Mucosa of rectum (tissue), 2 donors: ENCODE measurements at regions not wholly inside any gene's neighbourhood (a gene's known extent, or its start where the extent isn't known, plus 50 kb on each side); places are given as distances from the start of the nearest gene placed in this dataset.

Experiments
- H3K27ac ChIP-seq, 2 donors: one replicate each; pipeline ENCODE4 v1.7.0; 2013; ENCODE audit warnings: inconsistent platforms in 2 of 2, low read depth in 2 of 2, low read length in 2 of 2
- H3K27me3 ChIP-seq, 2 donors: one replicate each; pipeline ENCODE4 v1.7.0; 2013; ENCODE audit warnings: low read length in 2 of 2; ENCODE audit not compliant: control insufficient read depth in 2 of 2, insufficient read depth in 2 of 2
- H3K36me3 ChIP-seq, 2 donors: one replicate each; pipeline ENCODE4 v1.7.0; 2013; ENCODE audit warnings: low read length in 2 of 2; ENCODE audit not compliant: control insufficient read depth in 2 of 2, insufficient read depth in 2 of 2
- H3K4me1 ChIP-seq, 2 donors: one replicate each; pipeline ENCODE4 v1.7.0; 2013; ENCODE audit warnings: low read length in 2 of 2, mild to moderate bottlenecking in 1 of 2; ENCODE audit not compliant: control insufficient read depth in 2 of 2, insufficient read depth in 2 of 2
- H3K4me3 ChIP-seq, 2 donors: one replicate each; pipeline ENCODE4 v1.7.0; 2013; ENCODE audit warnings: low read length in 2 of 2
- H3K9ac ChIP-seq, 2 donors: one replicate each; pipeline ENCODE4 v1.7.0; 2013; ENCODE audit warnings: low read length in 2 of 2, low read depth in 1 of 2, mild to moderate bottlenecking in 1 of 2
- H3K9me3 ChIP-seq, 2 donors: one replicate each; pipeline ENCODE4 v1.7.0; 2013; ENCODE audit warnings: low read length in 2 of 2; ENCODE audit not compliant: control insufficient read depth in 2 of 2
- donor health status: healthy.
- donor health status: Normal muscosa, but diverticular disease.

DNA sequence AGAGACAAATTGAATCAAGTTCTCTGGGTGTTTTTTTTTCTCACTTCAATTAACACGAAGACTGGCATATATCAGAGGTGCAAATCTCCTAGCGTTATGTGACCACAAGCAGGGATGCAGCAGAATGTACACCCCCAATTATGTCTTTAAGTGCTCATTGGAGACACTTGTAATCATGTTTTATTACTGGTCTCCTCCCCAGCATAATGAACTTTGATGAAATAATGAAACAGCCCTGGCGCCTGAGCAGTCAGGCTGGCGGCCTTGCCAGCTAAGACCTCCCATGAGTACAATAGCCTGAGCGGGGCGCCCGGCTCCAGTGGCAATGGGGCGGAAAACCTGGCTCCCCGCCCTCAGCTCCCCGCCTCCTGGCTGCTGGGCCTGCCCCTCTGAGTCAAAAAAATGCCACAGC lies 209.4 kb upstream of the MSX2 start:
- Histone ChIP-seq H3K27me3 (peaks cover 0 to 3% of the 10 kb centered on the region in 2 donors), H3K4me1 (no peaks in the 10 kb centered on the region), H3K36me3 (no peaks in the 10 kb centered on the region), H3K9ac (no peak overlapping the region), H3K9me3 (no peaks in the 10 kb centered on the region), H3K4me3 (no peak overlapping the region), H3K27ac (no peak overlapping the region)

DNA sequence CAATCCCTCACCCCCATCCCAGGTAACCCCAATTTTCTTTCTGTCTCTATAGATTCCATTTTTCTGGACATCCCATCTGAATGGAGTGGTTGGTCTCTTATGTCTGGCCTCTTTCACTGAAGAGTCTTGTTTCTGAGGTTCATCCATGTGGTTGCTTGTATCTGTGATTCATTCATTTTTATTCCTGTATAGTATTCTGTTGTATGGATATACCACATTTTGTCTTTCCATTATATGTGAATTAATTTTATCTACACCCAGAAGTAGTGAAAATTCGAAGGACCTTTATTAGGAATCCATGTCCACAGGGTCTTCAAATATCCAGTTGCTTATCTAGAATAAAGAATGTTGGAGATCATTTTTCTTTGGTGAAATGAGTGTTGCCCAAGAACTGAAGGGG lies 207.6 kb upstream of the MSX2 start:
- no peaks in the 10 kb centered on the region for H3K4me1 ChIP-seq
- no peak overlapping the region for H3K9ac ChIP-seq
- peaks cover 0 to 2% of the 10 kb centered on the region in 2 donors for H3K27me3 ChIP-seq
- H3K27ac ChIP-seq: no peak overlapping the region
- H3K4me3 ChIP-seq: no peak overlapping the region
- no peaks in the 10 kb centered on the region for H3K36me3 ChIP-seq
- H3K9me3 ChIP-seq: no peaks in the 10 kb centered on the region

DNA sequence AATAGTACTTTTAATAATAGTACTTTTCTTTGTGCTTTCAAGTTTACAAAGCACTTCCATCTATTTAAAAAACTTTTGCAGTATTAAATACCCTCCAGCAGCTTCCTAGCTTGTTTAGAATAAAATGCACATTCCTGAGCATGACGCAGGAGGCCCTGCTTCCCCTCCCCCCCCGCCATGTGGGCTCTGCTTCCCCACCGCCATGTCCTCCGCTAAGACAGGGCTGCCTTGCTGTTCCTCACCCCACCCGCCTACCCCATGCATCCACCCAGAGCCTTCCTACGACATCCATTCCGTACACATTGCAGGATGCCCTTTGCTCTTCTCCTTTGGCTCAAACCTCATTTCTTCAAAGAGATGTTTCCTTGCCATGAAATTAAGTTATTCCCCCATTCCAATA lies 205.9 kb upstream of the MSX2 start:
- H3K4me3 ChIP-seq: no peak overlapping the region
- H3K27ac ChIP-seq: no peak overlapping the region
- H3K9ac ChIP-seq: no peak overlapping the region
- no peaks in the 10 kb centered on the region for H3K9me3 ChIP-seq
- peaks cover 1 to 2% of the 10 kb centered on the region in 2 donors for H3K27me3 ChIP-seq
- H3K4me1 ChIP-seq: no peaks in the 10 kb centered on the region
- no peaks in the 10 kb centered on the region for H3K36me3 ChIP-seq

DNA sequence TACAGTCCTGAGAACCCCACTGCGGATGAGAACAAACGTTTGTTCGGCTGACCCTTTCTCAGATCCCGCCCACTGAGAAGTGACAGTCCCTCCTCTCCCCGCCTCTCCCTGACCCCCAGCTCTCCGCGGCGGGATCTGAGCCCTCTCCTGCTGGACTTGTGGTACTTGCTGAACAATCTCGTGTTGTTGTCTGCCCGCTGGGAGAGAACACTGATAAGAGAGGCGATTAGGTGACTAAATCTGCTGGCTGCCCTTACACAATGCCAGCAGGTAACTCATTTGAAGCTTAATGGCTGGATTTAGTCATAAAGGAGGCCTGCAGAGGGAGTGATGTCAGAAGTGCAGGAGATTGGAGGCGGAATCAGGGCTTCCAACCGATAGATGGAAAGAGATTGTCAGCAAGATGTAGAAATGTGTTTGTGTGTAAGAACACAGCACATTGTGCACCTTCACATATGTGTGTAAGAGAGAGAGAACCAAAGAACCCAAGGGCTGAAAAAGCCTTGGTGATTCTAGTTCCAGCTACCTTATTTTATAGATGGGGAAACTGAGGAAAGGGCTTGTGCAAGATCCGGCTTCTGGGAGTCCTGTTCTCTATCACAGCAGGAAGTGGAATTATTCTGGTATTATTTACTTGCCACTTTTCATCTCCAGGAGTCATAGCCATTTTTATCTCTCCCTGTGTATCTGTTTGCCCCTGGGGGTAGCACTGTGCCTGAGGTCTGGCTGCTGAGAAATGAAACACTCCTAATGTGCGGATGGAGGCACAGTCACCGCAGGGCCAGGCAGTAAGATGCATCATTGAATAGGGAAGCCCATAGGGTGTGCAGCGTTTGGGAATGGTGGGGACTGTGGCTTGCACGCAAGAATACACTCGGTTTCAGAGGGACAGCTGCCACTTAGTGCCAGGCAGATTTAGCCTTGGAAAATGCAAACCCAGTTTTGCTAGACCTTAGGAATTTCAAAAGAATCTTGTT lies 203.7 kb upstream of the MSX2 start:
- Histone ChIP-seq H3K27ac (no peak overlapping the region), H3K4me3 (no peak overlapping the region), H3K9me3 (no peaks in the 10 kb centered on the region), H3K27me3 (peaks cover 2 to 5% of the 10 kb centered on the region in 2 donors), H3K9ac (no peak overlapping the region), H3K4me1 (no peaks in the 10 kb centered on the region), H3K36me3 (no peaks in the 10 kb centered on the region)

DNA sequence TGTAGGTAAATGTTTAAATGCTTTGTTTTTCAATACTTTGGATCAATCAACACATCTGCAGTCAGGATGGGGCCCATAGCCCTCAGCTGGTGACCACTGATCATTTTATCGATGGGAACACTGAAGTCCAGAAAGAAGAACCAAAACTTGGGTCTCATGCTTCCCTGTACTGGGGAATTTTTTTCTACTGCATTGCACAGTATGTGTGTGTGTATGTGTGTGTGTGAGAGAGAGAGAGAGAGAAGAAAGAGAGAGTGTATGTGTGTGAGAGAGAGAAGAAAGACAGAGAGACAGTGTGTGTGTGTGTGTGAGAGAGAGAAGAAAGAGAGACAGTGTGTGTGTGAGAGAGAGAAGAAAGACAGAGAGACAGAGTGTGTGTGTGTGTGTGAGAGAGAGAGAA lies 202.9 kb upstream of the MSX2 start:
- no peaks in the 10 kb centered on the region for H3K36me3 ChIP-seq
- H3K4me3 ChIP-seq: no peak overlapping the region
- H3K27ac ChIP-seq: no peak overlapping the region
- peaks cover 2 to 5% of the 10 kb centered on the region in 2 donors for H3K27me3 ChIP-seq
- H3K9ac ChIP-seq: no peak overlapping the region
- no peaks in the 10 kb centered on the region for H3K9me3 ChIP-seq
- no peaks in the 10 kb centered on the region for H3K4me1 ChIP-seq

DNA sequence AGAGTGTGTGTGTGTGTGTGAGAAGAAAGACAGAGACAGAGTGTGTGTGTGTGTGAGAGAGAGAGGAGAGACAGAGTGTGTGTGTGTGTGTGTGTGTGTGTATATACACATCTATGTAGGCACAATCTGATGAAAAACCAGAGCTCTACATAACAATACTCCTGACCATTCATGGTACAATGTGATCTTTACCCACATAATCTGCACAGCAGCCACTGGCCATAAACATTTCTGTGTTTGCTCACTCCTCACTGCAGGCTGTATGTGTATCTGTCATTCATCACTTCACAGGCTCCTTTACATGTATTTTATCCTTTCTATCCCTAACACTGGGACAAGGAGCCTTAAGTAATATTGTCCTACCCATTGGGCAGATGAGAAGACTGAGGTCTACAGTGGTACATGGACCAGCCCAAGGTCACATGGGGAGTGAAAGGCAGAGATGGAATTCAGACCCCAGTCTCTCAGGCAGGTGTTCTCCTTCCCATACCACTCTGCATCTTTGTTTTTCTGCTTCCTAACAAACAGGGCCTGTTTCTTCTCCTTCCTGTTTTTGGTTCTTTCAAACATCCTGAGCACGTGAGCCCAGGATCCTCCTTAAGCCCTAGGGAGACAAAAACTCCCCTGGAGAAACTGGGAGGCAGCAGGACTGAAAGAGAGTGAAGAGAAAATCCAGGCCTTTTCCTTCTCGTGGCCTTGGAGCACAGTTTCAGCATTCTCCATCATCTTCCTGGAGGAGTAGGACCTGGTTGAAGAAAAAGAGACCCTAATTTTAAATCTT lies 201.7 kb upstream of the MSX2 start:
- Histone ChIP-seq H3K27me3 (peaks cover 2 to 5% of the 10 kb centered on the region in 2 donors), H3K27ac (no peak overlapping the region), H3K4me3 (no peak overlapping the region), H3K36me3 (no peaks in the 10 kb centered on the region), H3K9ac (no peak overlapping the region), H3K9me3 (no peaks in the 10 kb centered on the region), H3K4me1 (no peaks in the 10 kb centered on the region)

DNA sequence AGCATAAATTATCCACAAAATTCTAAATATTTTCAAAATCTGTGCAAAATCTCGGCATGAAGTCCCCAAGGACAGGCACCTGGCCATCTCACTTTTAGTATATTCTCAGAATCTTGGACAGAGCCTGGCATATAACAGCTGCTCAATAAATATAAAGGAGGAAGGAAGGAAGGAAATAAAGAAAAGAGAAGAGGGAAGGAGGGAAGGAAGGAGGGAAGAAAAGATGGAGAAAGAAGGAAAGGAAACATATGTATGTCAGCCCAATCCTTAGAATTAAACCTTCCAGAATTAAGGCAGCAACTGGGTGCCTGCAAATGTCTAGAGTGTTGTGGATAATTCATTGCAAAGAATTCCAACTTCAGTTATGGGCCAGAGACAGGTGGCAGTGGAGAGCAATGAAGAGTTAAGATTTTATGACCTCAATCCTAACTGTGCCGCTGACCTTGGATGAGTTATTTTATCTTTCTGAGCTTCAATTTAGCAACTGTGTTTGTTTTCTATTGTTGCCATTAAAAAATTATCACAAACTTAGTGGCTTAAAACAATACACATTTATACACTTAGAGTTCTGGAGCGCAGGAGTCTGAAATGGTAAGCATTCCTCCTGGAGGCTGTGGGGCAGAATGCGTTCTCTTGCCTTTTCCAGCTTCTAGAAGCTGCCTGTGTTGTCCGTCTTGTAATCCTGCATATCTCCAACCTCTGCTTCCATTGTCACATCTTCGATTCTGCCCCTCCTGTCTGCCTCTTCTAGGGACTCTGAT lies 200.9 kb upstream of the MSX2 start:
- no peak overlapping the region for H3K4me3 ChIP-seq
- H3K9me3 ChIP-seq: no peaks in the 10 kb centered on the region
- H3K27ac ChIP-seq: no peak overlapping the region
- no peaks in the 10 kb centered on the region for H3K36me3 ChIP-seq
- H3K27me3 ChIP-seq: peaks cover 2 to 5% of the 10 kb centered on the region in 2 donors
- H3K4me1 ChIP-seq: no peaks in the 10 kb centered on the region
- H3K9ac ChIP-seq: no peak overlapping the region

DNA sequence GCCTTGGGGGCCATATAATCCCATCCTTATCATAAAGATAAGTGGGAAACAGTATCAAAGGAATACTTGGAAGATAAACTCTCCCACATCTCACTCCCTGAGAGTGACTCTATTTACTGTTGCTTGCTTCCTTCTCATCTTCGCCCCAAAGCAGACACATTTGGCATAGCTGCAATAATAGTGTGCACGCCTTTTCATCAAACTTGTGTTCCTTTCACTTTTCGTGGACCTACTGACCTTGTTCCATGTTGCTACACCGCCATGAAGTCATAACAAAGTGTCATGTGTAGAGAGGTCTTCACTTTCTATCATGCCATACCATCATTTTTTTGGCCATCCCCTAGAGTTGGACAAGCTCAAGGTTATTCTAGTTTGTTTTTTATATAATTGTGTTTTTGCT lies 200.0 kb upstream of the MSX2 start:
- H3K4me1 ChIP-seq: no peaks in the 10 kb centered on the region
- H3K36me3 ChIP-seq: no peaks in the 10 kb centered on the region
- no peak overlapping the region for H3K4me3 ChIP-seq
- H3K27me3 ChIP-seq: peaks cover 2 to 5% of the 10 kb centered on the region in 2 donors
- H3K27ac ChIP-seq: no peak overlapping the region
- H3K9me3 ChIP-seq: no peaks in the 10 kb centered on the region
- no peak overlapping the region for H3K9ac ChIP-seq

DNA sequence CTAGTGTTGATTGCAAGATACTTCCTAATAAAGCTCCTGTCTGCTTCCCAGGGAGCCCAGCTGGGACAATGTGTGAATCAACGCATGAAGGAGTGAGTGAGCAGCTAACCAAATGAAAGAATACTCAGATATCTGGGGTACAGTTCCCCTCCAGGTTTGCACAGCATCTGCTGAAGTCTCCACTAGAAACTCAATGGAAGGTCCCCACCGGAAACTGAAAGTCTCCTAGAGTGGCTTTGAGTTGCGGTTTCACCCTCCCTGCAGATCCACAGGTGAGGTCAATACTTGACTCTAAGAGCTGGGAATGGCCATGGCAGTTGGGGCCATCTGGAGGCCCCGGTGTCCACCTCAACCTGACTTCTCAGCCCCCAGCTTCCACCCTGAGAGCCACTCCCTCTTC lies 198.2 kb upstream of the MSX2 start:
- Histone ChIP-seq H3K4me3 (no peak overlapping the region), H3K27ac (no peak overlapping the region), H3K9me3 (no peaks in the 10 kb centered on the region), H3K36me3 (no peaks in the 10 kb centered on the region), H3K4me1 (no peaks in the 10 kb centered on the region), H3K27me3 (peaks cover 0 to 5% of the 10 kb centered on the region in 2 donors), H3K9ac (no peak overlapping the region)
